ENCODE measurements at regions not wholly inside any gene's neighbourhood (a gene's known extent, or its start where the extent isn't known, plus 50 kb on each side); places are given as distances from the start of the nearest gene placed in this dataset.

GRCh38 chr7:81630600-81630999 lies 139.2 kb downstream of the HGF start:
- TF ChIP-seq FOXA2 (IDR thresholded peaks at IDR 0.05) (no peak), NR2F2 (IDR thresholded peaks at IDR 0.05) (no peak)
- Histone ChIP-seq H3K9me3 (ENCODE audit: control insufficient read depth in 4 of 4, low read length in 3 of 4) (no peaks in the 10 kb centered on the region), H3K4me3 (ENCODE audit: low read depth in 1 of 3, low read length in 3 of 3) (no peak overlapping the region), H3K27me3 (ENCODE audit: control insufficient read depth in 4 of 4, insufficient read depth in 4 of 4, low read length in 3 of 4) (no peaks in the 10 kb centered on the region), H3K36me3 (ENCODE audit: control insufficient read depth in 4 of 4, insufficient read depth in 3 of 4, low read depth in 1 of 4, low read length in 3 of 4) (no peaks in the 10 kb centered on the region), H3K27ac (ENCODE audit: low read depth in 1 of 2, low read length in 2 of 2) (no peak overlapping the region), H3K9ac (ENCODE audit: low read depth in 1 of 2, low read length in 2 of 2) (no peak overlapping the region), H3K4me1 (ENCODE audit: control insufficient read depth in 4 of 4, insufficient read depth in 4 of 4, low read length in 3 of 4) (no peaks in the 10 kb centered on the region)
- WGBS = 82% methylated on average over 1 of the region's 1 CpG
- no peak for DNase-seq (ENCODE audit: low spot score)

- H3K36me3 ChIP-seq (ENCODE audit: control insufficient read depth in 4 of 4, insufficient read depth in 3 of 4, low read depth in 1 of 4, low read length in 3 of 4) = no peaks in the 10 kb centered on the region
- H3K4me1 ChIP-seq (ENCODE audit: control insufficient read depth in 4 of 4, insufficient read depth in 4 of 4, low read length in 3 of 4) = no peaks in the 10 kb centered on the region
- H3K9ac ChIP-seq (ENCODE audit: low read depth in 1 of 2, low read length in 2 of 2) = no peak overlapping the region
- H3K27ac ChIP-seq (ENCODE audit: low read depth in 1 of 2, low read length in 2 of 2) = no peak overlapping the region
- no peaks in the 10 kb centered on the region for H3K27me3 ChIP-seq (ENCODE audit: control insufficient read depth in 4 of 4, insufficient read depth in 4 of 4, low read length in 3 of 4)
- WGBS = 96% methylated on average over 2 of the region's 2 CpGs
- no peak for TF ChIP-seq NR2F2 (IDR thresholded peaks at IDR 0.05)
- no peak for TF ChIP-seq TAF1 (conservative IDR thresholded peaks at IDR 0.05)
- TF ChIP-seq HNF4A (conservative IDR thresholded peaks at IDR 0.05) = no peak
- TF ChIP-seq ZBTB33 (IDR thresholded peaks at IDR 0.05) = no peak
- TF ChIP-seq GABPA (IDR thresholded peaks at IDR 0.05 in 1 of 2, conservative IDR thresholded peaks at IDR 0.05 in 1 of 2) = no peak
- TF ChIP-seq ATF3 (IDR thresholded peaks at IDR 0.05) = no peak
- TF ChIP-seq JUND (IDR thresholded peaks at IDR 0.05) = no peak
- TF ChIP-seq FOXA2 (IDR thresholded peaks at IDR 0.05) = no peak
- no peak for TF ChIP-seq REST (IDR thresholded peaks at IDR 0.05)
- TF ChIP-seq SP1 (IDR thresholded peaks at IDR 0.05) = no peak
- no peak for TF ChIP-seq RXRA (IDR thresholded peaks at IDR 0.05)
- no peak for TF ChIP-seq YY1 (IDR thresholded peaks at IDR 0.05)
- TF ChIP-seq MAX (IDR thresholded peaks at IDR 0.05) = no peak
- no peak for TF ChIP-seq EGR1 (IDR thresholded peaks at IDR 0.05; ENCODE audit: low read depth in 2 of 2)
- TF ChIP-seq RAD21 (IDR thresholded peaks at IDR 0.05) = no peak
- DNase-seq (ENCODE audit: low spot score) = no peak
- no peaks in the 10 kb centered on the region for H3K9me3 ChIP-seq (ENCODE audit: control insufficient read depth in 4 of 4, low read length in 3 of 4)
- no peak overlapping the region for H3K4me3 ChIP-seq (ENCODE audit: low read depth in 1 of 3, low read length in 3 of 3)
These were observed 140.1 kb downstream of the HGF start for GRCh38 chr7:81629702-81630101.
